Keratinocyte (primary cell): ENCODE measurements at regions not wholly inside any gene's neighbourhood (a gene's known extent, or its start where the extent isn't known, plus 50 kb on each side); places are given as distances from the start of the nearest gene placed in this dataset.
"Not testable (repeated sequence)": the region's sequence is repeated elsewhere in the genome, so short reads cannot be mapped to it uniquely, and the experiment has no call there.

Experiments
- DNase-seq: peaks from one replicate; pipeline ENCODE4 v3.0.0-alpha.2; 2011; ENCODE audit warnings: low read depth, missing footprints, low spot score
- FAIRE-seq: peaks from 2 replicates; lab custom pipeline; 2011; peaks lifted over from hg19 to GRCh38; lab: Jason Lieb, UNC
- H2AFZ ChIP-seq: 2 replicates; pipeline ENCODE4 v1.6.0; 2012; ENCODE audit warnings: low read length, control low read depth, inconsistent platforms; ENCODE audit not compliant: control insufficient read depth
- H3K27ac ChIP-seq: 2 replicates; pipeline ENCODE4 v1.5.1; 2011; ENCODE audit warnings: low read length; ENCODE audit not compliant: control insufficient read depth, insufficient read depth
- H3K27me3 ChIP-seq: 3 replicates; pipeline ENCODE4 v1.6.0; 2011; ENCODE audit warnings: low read length; ENCODE audit not compliant: control insufficient read depth, insufficient read depth; ENCODE audit errors: extremely low read depth
- H3K36me3 ChIP-seq, 2 experiments: 2 replicates in 1 of 2; 3 replicates in 1 of 2; pipeline ENCODE4 v1.5.1; 2011; ENCODE audit warnings: low read length in 2 of 2, mild to moderate bottlenecking in 1 of 2; ENCODE audit not compliant: control insufficient read depth in 2 of 2, insufficient read depth in 2 of 2; ENCODE audit errors: extremely low read depth in 1 of 2
- H3K4me1 ChIP-seq: 3 replicates; pipeline ENCODE4 v1.5.1; 2011; ENCODE audit warnings: low read length; ENCODE audit not compliant: control insufficient read depth, insufficient read depth; ENCODE audit errors: extremely low read depth
- H3K4me2 ChIP-seq: 3 replicates; pipeline ENCODE4 v1.6.0; 2011; ENCODE audit warnings: low read depth, low read length; ENCODE audit not compliant: control insufficient read depth, insufficient read depth; ENCODE audit errors: extremely low read depth
- H3K4me3 ChIP-seq, 3 experiments: fragments of 200-600 bp in 1 of 3; sonication (generic) in 1 of 3; 2 replicates in 2 of 3; 3 replicates in 1 of 3; pipeline ENCODE4 v1.5.1; 2011 to 2016; ENCODE audit warnings: low read length in 3 of 3, mild to moderate bottlenecking in 3 of 3, control low read depth in 2 of 3, inconsistent platforms in 1 of 3, low read depth in 1 of 3, mixed read lengths in 1 of 3, mixed run types in 1 of 3, moderate library complexity in 1 of 3; ENCODE audit not compliant: control insufficient read depth in 2 of 3, insufficient read depth in 2 of 3; ENCODE audit errors: extremely low read depth in 1 of 3
- H3K79me2 ChIP-seq: 2 replicates; pipeline ENCODE4 v1.6.0; 2012; ENCODE audit warnings: low read length; ENCODE audit not compliant: control insufficient read depth, insufficient read depth
- H3K9ac ChIP-seq: 3 replicates; pipeline ENCODE4 v1.6.0; 2011; ENCODE audit warnings: low read length; ENCODE audit not compliant: control insufficient read depth, insufficient read depth; ENCODE audit errors: extremely low read depth
- H3K9me1 ChIP-seq: 3 replicates; pipeline ENCODE4 v1.6.0; 2011; ENCODE audit warnings: low read length; ENCODE audit not compliant: control insufficient read depth, insufficient read depth; ENCODE audit errors: extremely low read depth
- H3K9me3 ChIP-seq: 2 replicates; pipeline ENCODE4 v1.5.1; 2012; ENCODE audit warnings: low read depth, low read length; ENCODE audit not compliant: control insufficient read depth
- H4K20me1 ChIP-seq: 3 replicates; pipeline ENCODE4 v1.6.0; 2011; ENCODE audit warnings: low read length; ENCODE audit not compliant: control insufficient read depth, insufficient read depth; ENCODE audit errors: extremely low read depth
- CTCF ChIP-seq, 3 experiments: IDR thresholded peaks in 1 of 3; conservative IDR thresholded peaks in 1 of 3; optimal IDR thresholded peaks in 1 of 3; 2 replicates in 2 of 3; 3 replicates in 1 of 3; pipeline versions ENCODE3 to v1.5.1; 2011; ENCODE audit warnings: low read length in 3 of 3, mild to moderate bottlenecking in 3 of 3, moderate library complexity in 2 of 3, control low read depth in 1 of 3, inconsistent platforms in 1 of 3; ENCODE audit not compliant: insufficient read depth in 2 of 3; ENCODE audit errors: extremely low read depth in 1 of 3
- EZH2 ChIP-seq: IDR thresholded peaks from one replicate; pipeline ENCODE4 v1.6.1; 2012; ENCODE audit warnings: inconsistent platforms, mild to moderate bottlenecking, low read length, moderate library complexity
- dilution Hi-C: fragments of 300-500 bp; cut with MboI; formaldehyde crosslinking; loops from one replicate; pipeline ENCODE4 v1.7.0; 2020; ENCODE audit warnings: low sequenced_read_pairs; ENCODE audit not compliant: extremely low pct_ligation_motif_present

- H3K27ac ChIP-seq, result no peak overlapping the region
- H3K27me3 ChIP-seq, result no peaks in the 10 kb centered on the region
- no peak overlapping the region for H3K9ac ChIP-seq
- no peak overlapping the region for H3K4me3 ChIP-seq
- no peak overlapping the region for H2AFZ ChIP-seq
- H3K9me1 ChIP-seq, result no peaks in the 10 kb centered on the region
- H3K79me2 ChIP-seq, result no peaks in the 10 kb centered on the region
- TF ChIP-seq CTCF (optimal IDR thresholded peaks at IDR 0.05 in 1 of 3, IDR thresholded peaks at IDR 0.05 in 1 of 3, conservative IDR thresholded peaks at IDR 0.05 in 1 of 3; ENCODE audit: extremely low read depth in 1 of 3, insufficient read depth in 2 of 3, low read length in 3 of 3) (no peak), EZH2 (no peak)
- no peak overlapping the region for H3K4me2 ChIP-seq
- no peak for DNase-seq
- H3K4me1 ChIP-seq, result no peaks in the 10 kb centered on the region
- no peak for FAIRE-seq
- H3K36me3 ChIP-seq, result no peaks in the 10 kb centered on the region
- H4K20me1 ChIP-seq, result no peaks in the 10 kb centered on the region
- dilution Hi-C loops, result no loop called here
- no peaks in the 10 kb centered on the region for H3K9me3 ChIP-seq
Observed at GRCh38 chr7:113582471-113582870, 336.3 kb downstream of the PPP1R3A start.

- dilution Hi-C loops, H3K36me3 ChIP-seq, H3K4me2 ChIP-seq, H3K9ac ChIP-seq, H3K4me1 ChIP-seq, H2AFZ ChIP-seq, H3K27me3 ChIP-seq, FAIRE-seq, H3K27ac ChIP-seq, H3K4me3 ChIP-seq, H4K20me1 ChIP-seq, DNase-seq, H3K79me2 ChIP-seq, H3K9me3 ChIP-seq, H3K9me1 ChIP-seq: not testable (repeated sequence)
Observed at GRCh38 chr7:113563257-113563656, 355.6 kb downstream of the PPP1R3A start.

GRCh38 chr7:113562801-113563200 is 356.0 kb downstream of the PPP1R3A start:
- H3K36me3 ChIP-seq, result no peaks in the 10 kb centered on the region
- no peaks in the 10 kb centered on the region for H3K79me2 ChIP-seq
- no peaks in the 10 kb centered on the region for H3K4me1 ChIP-seq
- no peak overlapping the region for H2AFZ ChIP-seq
- DNase-seq (no peak), FAIRE-seq (no peak)
- no peak overlapping the region for H3K4me2 ChIP-seq
- dilution Hi-C loops, result no loop called here
- H3K4me3 ChIP-seq, result no peak overlapping the region
- no peaks in the 10 kb centered on the region for H3K9me1 ChIP-seq
- no peaks in the 10 kb centered on the region for H4K20me1 ChIP-seq
- no peak for TF ChIP-seq EZH2
- no peak for TF ChIP-seq CTCF (optimal IDR thresholded peaks at IDR 0.05 in 1 of 3, IDR thresholded peaks at IDR 0.05 in 1 of 3, conservative IDR thresholded peaks at IDR 0.05 in 1 of 3; ENCODE audit: extremely low read depth in 1 of 3, insufficient read depth in 2 of 3, low read length in 3 of 3)
- no peak overlapping the region for H3K9ac ChIP-seq
- no peaks in the 10 kb centered on the region for H3K27me3 ChIP-seq
- H3K9me3 ChIP-seq, result no peaks in the 10 kb centered on the region
- H3K27ac ChIP-seq, result no peak overlapping the region
